WTC11 (cell line): ENCODE measurements at regions not wholly inside any gene's neighbourhood (a gene's known extent, or its start where the extent isn't known, plus 50 kb on each side); places are given as distances from the start of the nearest gene placed in this dataset.

Experiments
- ATAC-seq: fragments of 200-7000 bp; cut with Tn5 transposase; 2 replicates; pipeline ENCODE4 v1.10.0; 2021; ENCODE audit warnings: mild to moderate bottlenecking, moderate library complexity
- CTCF ChIA-PET: fragments of 300-600 bp; sonication (Branson Sonifier 250); formaldehyde crosslinking; loops from one replicate; lab custom pipeline; 2021; ENCODE audit warnings: antibody characterized with exemption; lab: Charles Lee
- POLR2A ChIA-PET: fragments of 350-600 bp; sonication (Branson Sonifier 250); formaldehyde crosslinking; loops from one replicate; lab custom pipeline; 2021; ENCODE audit warnings: antibody characterized with exemption; lab: Charles Lee
- DNase-seq: peaks from one replicate; pipeline ENCODE4 v3.0.0; 2021; ENCODE audit warnings: low spot score
- H3K27ac Mint-ChIP-seq: 2 replicates; pipeline ENCODE4 v1.8.0; 2021; ENCODE audit warnings: mixed read lengths
- H3K27me3 Mint-ChIP-seq: 2 replicates; pipeline ENCODE4 v1.8.0; 2021; ENCODE audit warnings: low read depth, mild to moderate bottlenecking, moderate library complexity, mixed read lengths
- H3K36me3 Mint-ChIP-seq: 2 replicates; pipeline ENCODE4 v1.8.0; 2021; ENCODE audit warnings: mixed read lengths
- H3K4me1 Mint-ChIP-seq: 2 replicates; pipeline ENCODE4 v1.8.0; 2022; ENCODE audit warnings: mixed read lengths
- H3K4me3 Mint-ChIP-seq: 2 replicates; pipeline ENCODE4 v1.8.0; 2021; ENCODE audit warnings: mild to moderate bottlenecking, moderate library complexity, mixed read lengths
- H3K9me3 Mint-ChIP-seq: 2 replicates; pipeline ENCODE4 v1.8.0; 2021; ENCODE audit warnings: mixed read lengths
- AFF4 ChIP-seq: sonication (generic); formaldehyde crosslinking; IDR thresholded peaks from 2 replicates; pipeline ENCODE4 v1.8.1; 2023; ENCODE audit warnings: mild to moderate bottlenecking, missing genetic modification reagents, borderline replicate concordance
- AR ChIP-seq: fragments of 250-450 bp; sonication (Bioruptor Pico); IDR thresholded peaks from 2 replicates; pipeline ENCODE4 v1.9.0; 2021; ENCODE audit warnings: mild to moderate bottlenecking
- ATF1 ChIP-seq: sonication (generic); formaldehyde crosslinking; IDR thresholded peaks from 2 replicates; pipeline ENCODE4 v1.8.1; 2023; ENCODE audit warnings: mild to moderate bottlenecking, moderate library complexity, missing genetic modification reagents
- CREB1 ChIP-seq: sonication (generic); formaldehyde crosslinking; IDR thresholded peaks from 2 replicates; pipeline ENCODE4 v1.8.0; 2023; ENCODE audit warnings: mild to moderate bottlenecking, missing genetic modification reagents
- CREM ChIP-seq: sonication (generic); formaldehyde crosslinking; IDR thresholded peaks from 2 replicates; pipeline ENCODE4 v1.8.1; 2022; ENCODE audit warnings: mild to moderate bottlenecking, missing genetic modification reagents, moderate library complexity
- FOXJ3 ChIP-seq: sonication (generic); formaldehyde crosslinking; IDR thresholded peaks from 2 replicates; pipeline ENCODE4 v1.9.0; 2021; ENCODE audit warnings: missing genetic modification reagents, mild to moderate bottlenecking, borderline replicate concordance
- FOXP1 ChIP-seq: sonication (generic); formaldehyde crosslinking; IDR thresholded peaks from 2 replicates; pipeline ENCODE4 v1.8.0; 2022; ENCODE audit warnings: missing genetic modification reagents, mild to moderate bottlenecking, moderate library complexity, borderline replicate concordance
- HMGA2 ChIP-seq: fragments of 250-450 bp; sonication (Bioruptor Pico); IDR thresholded peaks from 2 replicates; pipeline ENCODE4 v1.4.0; 2021; ENCODE audit warnings: mild to moderate bottlenecking, moderate library complexity
- IRF1 ChIP-seq: sonication (generic); formaldehyde crosslinking; IDR thresholded peaks from 2 replicates; pipeline ENCODE4 v1.8.0; 2023; ENCODE audit warnings: missing genetic modification reagents
- JAZF1 ChIP-seq: fragments of 250-450 bp; sonication (Bioruptor Pico); IDR thresholded peaks from 2 replicates; pipeline ENCODE4 v1.9.0; 2021; ENCODE audit warnings: moderate library complexity, mild to moderate bottlenecking, inconsistent platforms
- MAX ChIP-seq: sonication (generic); formaldehyde crosslinking; IDR thresholded peaks from 2 replicates; pipeline ENCODE4 v1.8.0; 2022; ENCODE audit warnings: mild to moderate bottlenecking, missing genetic modification reagents
- MLX ChIP-seq: sonication (generic); formaldehyde crosslinking; IDR thresholded peaks from 2 replicates; pipeline ENCODE4 v1.8.1; 2023; ENCODE audit warnings: mild to moderate bottlenecking, missing genetic modification reagents, moderate library complexity
- MXD4 ChIP-seq: fragments of 250-450 bp; sonication (Bioruptor Pico); IDR thresholded peaks from 2 replicates; pipeline ENCODE4 v1.8.0; 2021; ENCODE audit warnings: mild to moderate bottlenecking, moderate library complexity, borderline replicate concordance
- NFE2L1 ChIP-seq: sonication (generic); formaldehyde crosslinking; IDR thresholded peaks from 2 replicates; pipeline ENCODE4 v1.8.1; 2023; ENCODE audit warnings: missing genetic modification reagents
- NR2C2 ChIP-seq: sonication (generic); formaldehyde crosslinking; IDR thresholded peaks from 2 replicates; pipeline ENCODE4 v1.8.0; 2022; ENCODE audit warnings: mild to moderate bottlenecking, missing genetic modification reagents
- OVOL2 ChIP-seq: fragments of 250-450 bp; sonication (Bioruptor Pico); IDR thresholded peaks from 2 replicates; pipeline ENCODE4 v1.9.0; 2021; ENCODE audit warnings: mild to moderate bottlenecking, borderline replicate concordance
- PRRX2 ChIP-seq: fragments of 250-450 bp; sonication (Bioruptor Pico); IDR thresholded peaks from 2 replicates; pipeline ENCODE4 v1.8.0; 2021; ENCODE audit warnings: mild to moderate bottlenecking
- RELA ChIP-seq: sonication (generic); formaldehyde crosslinking; IDR thresholded peaks from 2 replicates; pipeline ENCODE4 v1.8.1; 2022; ENCODE audit warnings: missing genetic modification reagents, mild to moderate bottlenecking, borderline replicate concordance
- RORB ChIP-seq: fragments of 250-450 bp; sonication (Bioruptor Pico); IDR thresholded peaks from 2 replicates; pipeline ENCODE4 v1.9.0; 2021; ENCODE audit warnings: mild to moderate bottlenecking
- SOX15 ChIP-seq: fragments of 250-450 bp; sonication (Bioruptor Pico); IDR thresholded peaks from 2 replicates; pipeline ENCODE4 v1.9.0; 2021; ENCODE audit warnings: mild to moderate bottlenecking
- SP1 ChIP-seq: sonication (generic); formaldehyde crosslinking; conservative IDR thresholded peaks from 2 replicates; pipeline ENCODE4 v1.8.1; 2022; ENCODE audit warnings: missing genetic modification reagents
- TCF7 ChIP-seq: sonication (generic); formaldehyde crosslinking; IDR thresholded peaks from 2 replicates; pipeline ENCODE4 v1.8.0; 2022; ENCODE audit warnings: mild to moderate bottlenecking, low read depth, missing genetic modification reagents, moderate library complexity
- ZNF138 ChIP-seq: sonication (generic); formaldehyde crosslinking; conservative IDR thresholded peaks from 2 replicates; pipeline ENCODE4 v1.8.1; 2022; ENCODE audit warnings: mild to moderate bottlenecking, moderate library complexity, missing genetic modification reagents
- ZNF219 ChIP-seq: sonication (generic); formaldehyde crosslinking; IDR thresholded peaks from 2 replicates; pipeline ENCODE4 v1.8.0; 2023; ENCODE audit warnings: missing genetic modification reagents, mild to moderate bottlenecking, borderline replicate concordance
- ZNF232 ChIP-seq: sonication (generic); formaldehyde crosslinking; IDR thresholded peaks from 2 replicates; pipeline ENCODE4 v1.8.0; 2022; ENCODE audit warnings: mild to moderate bottlenecking, missing genetic modification reagents
- ZNF512 ChIP-seq: sonication (generic); formaldehyde crosslinking; IDR thresholded peaks from 2 replicates; pipeline ENCODE4 v1.8.1; 2022; ENCODE audit warnings: missing genetic modification reagents, borderline replicate concordance
- ZNF671 ChIP-seq: fragments of 250-450 bp; sonication (Bioruptor Pico); IDR thresholded peaks from 2 replicates; pipeline ENCODE4 v1.8.0; 2021; ENCODE audit warnings: mild to moderate bottlenecking

GRCh38 chr20:24862606-24863005, 86.5 kb upstream of the CST7 start:
- CTCF ChIA-PET = no interaction called here
- TF ChIP-seq CREB1 (CRISPR knock-in tag) (no peak), HMGA2 (no peak), PRRX2 (CRISPR knock-in tag) (no peak), CREM (CRISPR knock-in tag) (no peak), ZNF671 (CRISPR knock-in tag) (no peak), FOXP1 (CRISPR knock-in tag) (no peak), JAZF1 (CRISPR knock-in tag) (no peak), MAX (no peak), AR (CRISPR knock-in tag) (no peak), MLX (CRISPR knock-in tag) (no peak), ZNF219 (CRISPR knock-in tag) (no peak), SP1 (CRISPR knock-in tag) (no peak), NFE2L1 (CRISPR knock-in tag) (no peak)
- TF ChIP-seq, all 79 proteins: peak for 0
- DNase-seq (no peak), ATAC-seq (no peak)
- no peaks in the 10 kb centered on the region for H3K4me1 Mint-ChIP-seq
- no peak overlapping the region for H3K27ac Mint-ChIP-seq
- H3K4me3 Mint-ChIP-seq = no peak overlapping the region
- POLR2A ChIA-PET = no interaction called here
- H3K27me3 Mint-ChIP-seq = peaks cover 21% of the 10 kb centered on the region
- peaks cover 47% of the 10 kb centered on the region for H3K36me3 Mint-ChIP-seq
- H3K9me3 Mint-ChIP-seq = peaks cover 79% of the 10 kb centered on the region

- DNase-seq (no peak), ATAC-seq (no peak)
- H3K9me3 Mint-ChIP-seq = peaks cover 77% of the 10 kb centered on the region
- ChIA-PET POLR2A (no interaction called here), CTCF (no interaction called here)
- H3K27me3 Mint-ChIP-seq = peaks cover 16% of the 10 kb centered on the region
- H3K36me3 Mint-ChIP-seq = peaks cover 41% of the 10 kb centered on the region
- no peaks in the 10 kb centered on the region for H3K4me1 Mint-ChIP-seq
- no peak overlapping the region for H3K4me3 Mint-ChIP-seq
- H3K27ac Mint-ChIP-seq = no peak overlapping the region
- TF ChIP-seq CREB1 (CRISPR knock-in tag) = no peak
- TF ChIP-seq NR2C2 (CRISPR knock-in tag) = no peak
- no peak for TF ChIP-seq FOXJ3 (CRISPR knock-in tag)
- no peak for TF ChIP-seq OVOL2 (CRISPR knock-in tag)
- no peak for TF ChIP-seq ATF1 (CRISPR knock-in tag)
- TF ChIP-seq RORB (CRISPR knock-in tag) = no peak
- TF ChIP-seq ZNF219 (CRISPR knock-in tag) = no peak
- no peak for TF ChIP-seq ZNF138 (CRISPR knock-in tag)
- no peak for TF ChIP-seq SOX15 (CRISPR knock-in tag)
- TF ChIP-seq ZNF512 = no peak
- no peak for TF ChIP-seq AFF4
- TF ChIP-seq NFE2L1 (CRISPR knock-in tag) = no peak
- no peak for TF ChIP-seq JAZF1 (CRISPR knock-in tag)
- no peak for TF ChIP-seq IRF1 (CRISPR knock-in tag)
- no peak for TF ChIP-seq TCF7 (CRISPR knock-in tag)
- no peak for TF ChIP-seq ZNF232 (CRISPR knock-in tag)
- no peak for TF ChIP-seq RELA (CRISPR knock-in tag)
- TF ChIP-seq MXD4 (CRISPR knock-in tag) = no peak
Measured at GRCh38 chr20:24863356-24863755, 85.7 kb upstream of the CST7 start.
